ENCODE measurements at regions not wholly inside any gene's neighbourhood (a gene's known extent, or its start where the extent isn't known, plus 50 kb on each side); places are given as distances from the start of the nearest gene placed in this dataset.

GRCh38 chr3:174725303-174725702, 133.8 kb upstream of the NAALADL2 start:
- no peak overlapping the region for H4K91ac ChIP-seq (replicated peaks; ENCODE audit: insufficient read length, low read length)
- no peak overlapping the region for H4K5ac ChIP-seq (ENCODE audit: insufficient read length, low read depth, low read length)
- no peaks in the 10 kb centered on the region for H3K4me1 ChIP-seq (replicated peaks in 1 of 4; ENCODE audit: control insufficient read depth in 3 of 4, insufficient read depth in 4 of 4, low read length in 3 of 4)
- H3K79me1 ChIP-seq (ENCODE audit: low read depth, low read length): no peaks in the 10 kb centered on the region
- FAIRE-seq: no peak
- no peaks in the 10 kb centered on the region for H3K9me3 ChIP-seq (ENCODE audit: insufficient read depth in 2 of 2, low read depth in 1 of 2, low read length in 1 of 2)
- 89% methylated on average over 3 of the region's 3 CpGs; no CpG with 5 or more reads in 1 of the 2 experiments for WGBS, 2 experiments (ENCODE audit: extremely low coverage in 1 of 2, insufficient coverage in 1 of 2, insufficient read length in 1 of 2, insufficient replicate concordance in 2 of 2, low coverage in 1 of 2, low lambda C conversion rate in 2 of 2, missing lambda C conversion rate in 1 of 2)
- no peaks in the 10 kb centered on the region for H3K36me3 ChIP-seq (ENCODE audit: control insufficient read depth in 2 of 4, insufficient read depth in 4 of 4, low read length in 3 of 4)
- H3K56ac ChIP-seq (replicated peaks; ENCODE audit: insufficient read length, low read depth, low read length): no peak overlapping the region
- POLR2A ChIA-PET (ENCODE audit: partially characterized antibody): no interaction called here
- no peak overlapping the region for H3K4me3 ChIP-seq (ENCODE audit: extremely low read depth in 1 of 4, insufficient read depth in 2 of 4, low read depth in 3 of 4, low read length in 4 of 4)
- no peak overlapping the region for H2BK12ac ChIP-seq (ENCODE audit: low read depth, low read length)
- no peak overlapping the region for H2BK20ac ChIP-seq (ENCODE audit: low read length)
- H3K27ac ChIP-seq (ENCODE audit: low read depth, low read length): no peak overlapping the region
- H3K79me2 ChIP-seq (ENCODE audit: control insufficient read depth in 1 of 2, insufficient read depth in 2 of 2, low read length in 2 of 2): no peaks in the 10 kb centered on the region
- no peak overlapping the region for H3K4ac ChIP-seq (replicated peaks; ENCODE audit: insufficient read length, low read depth, low read length)
- no peak overlapping the region for H3K18ac ChIP-seq (ENCODE audit: extremely low read depth, low read length)
- no peak for DNase-seq (ENCODE audit: low read depth in 1 of 2, low spot score in 2 of 2)
- H3K23ac ChIP-seq (ENCODE audit: insufficient read length): no peak overlapping the region
- no peak overlapping the region for H3K4me2 ChIP-seq (ENCODE audit: insufficient read depth in 1 of 2, low read depth in 2 of 2, low read length in 2 of 2)
- H2AFZ ChIP-seq (ENCODE audit: low read length): no peak overlapping the region
- H2BK120ac ChIP-seq (replicated peaks; ENCODE audit: low read depth, low read length): no peak overlapping the region
- no peak overlapping the region for H2BK15ac ChIP-seq (ENCODE audit: low read length)
- no peak overlapping the region for H2BK5ac ChIP-seq (ENCODE audit: low read depth, low read length)
- H3K23me2 ChIP-seq (ENCODE audit: low read depth, low read length): no peaks in the 10 kb centered on the region
- H3K27me3 ChIP-seq (replicated peaks in 1 of 4; ENCODE audit: control insufficient read depth in 3 of 4, extremely low read depth in 1 of 4, insufficient read depth in 3 of 4, low read length in 3 of 4): no peaks in the 10 kb centered on the region
- CTCF ChIA-PET (ENCODE audit: partially characterized antibody): no interaction called here
- H3K14ac ChIP-seq (ENCODE audit: insufficient read length): no peak overlapping the region
- H4K20me1 ChIP-seq (replicated peaks in 1 of 2; ENCODE audit: control insufficient read depth in 1 of 2, insufficient read depth in 2 of 2, low read length in 2 of 2): no peaks in the 10 kb centered on the region
- H2AK5ac ChIP-seq (ENCODE audit: low read depth, low read length): no peak overlapping the region
- no peak overlapping the region for H4K8ac ChIP-seq (ENCODE audit: extremely low read depth, insufficient read depth, low read length)
- H3K9ac ChIP-seq (replicated peaks in 1 of 4; ENCODE audit: extremely low read depth in 1 of 4, low read depth in 3 of 4, low read length in 3 of 4): no peak overlapping the region
- TF ChIP-seq RBBP5 (IDR thresholded peaks at IDR 0.05; ENCODE audit: borderline replicate concordance, low read depth, low read length) (no peak), ASH2L (IDR thresholded peaks at IDR 0.05; ENCODE audit: low read length) (no peak), GABPA (IDR thresholded peaks at IDR 0.05; ENCODE audit: borderline replicate concordance, insufficient read depth, low read length) (no peak), ATF3 (IDR thresholded peaks at IDR 0.05; ENCODE audit: insufficient read depth, low read depth, low read length) (no peak), ATF2 (IDR thresholded peaks at IDR 0.05; ENCODE audit: low read length) (no peak), TAF7 (optimal IDR thresholded peaks at IDR 0.05; ENCODE audit: borderline replicate concordance, low read depth, low read length) (no peak), KDM4A (IDR thresholded peaks at IDR 0.05; ENCODE audit: low read depth, low read length, severe bottlenecking) (no peak), SUZ12 (IDR thresholded peaks at IDR 0.05; ENCODE audit: low read length) (no peak), RNF2 (IDR thresholded peaks at IDR 0.05; ENCODE audit: borderline replicate concordance, low read depth, low read length, missing control alignments, poor library complexity, severe bottlenecking) (no peak), BRCA1 (IDR thresholded peaks at IDR 0.05; ENCODE audit: low read depth, low read length) (no peak), CBX8 (IDR thresholded peaks at IDR 0.05; ENCODE audit: borderline replicate concordance, low read depth, low read length) (no peak), SRF (IDR thresholded peaks at IDR 0.05; ENCODE audit: low read depth, low read length) (no peak), CHD2 (IDR thresholded peaks at IDR 0.05; ENCODE audit: low read length) (no peak)
